Mammary epithelial cell (primary cell): ENCODE measurements at regions not wholly inside any gene's neighbourhood (a gene's known extent, or its start where the extent isn't known, plus 50 kb on each side); places are given as distances from the start of the nearest gene placed in this dataset.

ENCODE experiments used
- CTCF ChIP-seq, 2 donors: IDR thresholded peaks in 1 of 2; conservative IDR thresholded peaks in 1 of 2; 2 replicates each; pipeline ENCODE4 v1.5.1; 2011 to 2012; ENCODE audit warnings: inconsistent platforms in 2 of 2, low read length in 2 of 2, mild to moderate bottlenecking in 2 of 2, control low read depth in 1 of 2, low read depth in 1 of 2; ENCODE audit not compliant: insufficient read depth in 1 of 2; ENCODE audit errors: extremely low read depth in 1 of 2
- EZH2 ChIP-seq: IDR thresholded peaks from 2 replicates; pipeline ENCODE4 v1.6.1; 2012; ENCODE audit warnings: low read length, inconsistent platforms, borderline replicate concordance

DNA sequence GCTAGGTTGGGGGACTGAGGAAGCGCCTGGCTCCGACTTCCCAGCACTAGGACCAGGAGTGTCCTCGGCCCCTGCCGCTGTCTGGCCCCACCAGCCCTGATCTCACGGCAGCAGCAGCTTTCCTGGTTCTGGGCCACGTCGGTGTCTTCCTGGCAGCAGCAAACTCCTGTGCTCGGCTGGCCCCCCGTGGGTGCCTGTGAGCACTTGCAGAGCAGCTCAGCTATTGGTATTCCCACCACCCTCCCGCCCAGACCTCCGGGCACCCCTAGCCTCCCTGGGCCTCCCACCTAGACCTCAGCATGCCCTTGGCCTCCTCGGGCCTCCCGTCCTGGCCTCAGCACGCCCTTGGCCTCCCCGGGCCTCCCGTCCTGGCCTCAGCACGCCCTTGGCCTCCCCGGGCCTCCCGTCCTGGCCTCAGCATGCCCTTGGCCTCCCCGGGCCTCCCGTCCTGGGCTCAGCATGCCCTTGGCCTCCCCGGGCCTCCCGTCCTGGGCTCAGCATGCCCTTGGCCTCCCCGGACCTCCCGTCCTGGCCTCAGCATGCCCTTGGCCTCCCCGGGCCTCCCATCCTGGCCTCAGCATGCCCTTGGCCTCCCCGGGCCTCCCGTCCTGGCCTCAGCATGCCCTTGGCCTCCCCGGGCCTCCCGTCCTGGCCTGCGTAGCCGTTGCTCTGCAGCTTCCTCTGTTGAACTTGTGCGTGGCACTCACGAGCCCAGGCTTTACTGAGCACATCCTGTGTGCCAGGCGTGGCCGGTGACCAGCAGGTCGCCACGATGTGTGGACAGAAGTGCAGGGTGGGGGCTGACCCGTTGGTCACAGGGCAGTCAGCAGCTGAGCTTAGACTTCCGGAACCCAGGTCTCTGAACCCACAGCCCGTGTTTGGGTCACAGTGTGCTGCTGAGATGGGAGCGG is 51.8 kb upstream of the ACSF3 start:
- TF ChIP-seq CTCF (conservative IDR thresholded peaks at IDR 0.05 in 1 of 2, IDR thresholded peaks at IDR 0.05 in 1 of 2; ENCODE audit: extremely low read depth in 1 of 2, insufficient read depth in 1 of 2, low read depth in 1 of 2, low read length in 2 of 2) (no peak), EZH2 (no peak)
